LoVo (cell line): ENCODE measurements at regions not wholly inside any gene's neighbourhood (a gene's known extent, or its start where the extent isn't known, plus 50 kb on each side); places are given as distances from the start of the nearest gene placed in this dataset.
A peak's percentile ranks its signal among the peaks of the same experiment; 100 is the strongest.
"Not testable (repeated sequence)": the region's sequence is repeated elsewhere in the genome, so short reads cannot be mapped to it uniquely, and the experiment has no call there.

Experiments used
- DNase-seq: peaks from one replicate; pipeline ENCODE4 v3.0.0-alpha.2; 2016; ENCODE audit warnings: low spot score

DNA sequence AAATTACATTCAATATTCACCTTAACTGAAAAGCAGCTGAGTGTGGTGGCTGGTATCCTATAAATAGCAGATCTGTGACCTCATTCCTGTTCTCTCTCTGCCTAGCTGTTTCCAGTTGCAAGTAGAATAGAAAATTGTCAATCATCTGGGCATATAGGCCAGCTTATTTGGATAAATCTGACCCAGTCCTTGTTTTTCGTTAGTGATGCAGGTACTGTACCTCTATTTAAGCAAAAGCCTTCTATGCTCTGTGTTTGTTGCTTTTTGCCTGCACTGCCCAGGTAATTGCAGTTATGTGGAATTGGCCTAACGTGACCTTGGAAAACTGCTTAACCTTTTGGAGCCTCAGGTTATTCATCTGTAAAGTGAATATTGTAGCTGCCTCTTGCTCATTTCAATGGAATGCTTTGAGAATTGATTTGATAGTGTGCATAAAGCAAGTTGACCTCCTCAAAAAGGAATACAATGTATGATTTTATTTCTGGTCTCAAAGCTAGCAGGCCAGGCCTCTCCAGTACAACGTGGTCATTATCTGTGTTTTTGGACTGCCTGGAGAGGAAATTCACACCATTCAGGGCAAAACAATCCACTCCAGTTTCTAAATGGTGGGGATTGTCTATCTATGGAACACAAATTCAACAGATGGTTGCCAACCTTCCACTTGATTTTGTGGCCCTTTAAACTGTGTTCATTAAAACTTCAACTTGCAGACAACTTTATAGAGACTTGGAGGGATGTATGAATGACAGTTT, 508.7 kb upstream of the CITED2 start:
- no peak for DNase-seq

- no peak for DNase-seq
Measured at GRCh38 chr6:139882234-139882633, 507.8 kb upstream of the CITED2 start.

- DNase-seq: peak; percentile 28
Measured at GRCh38 chr6:139881728-139882211, 507.3 kb upstream of the CITED2 start.

- DNase-seq: no peak
Measured at GRCh38 chr6:139881236-139881635, 506.8 kb upstream of the CITED2 start.

- DNase-seq: no peak
Measured at GRCh38 chr6:139879823-139880356, 505.4 kb upstream of the CITED2 start.

- not testable (repeated sequence) for DNase-seq
Measured at GRCh38 chr6:139879241-139879640, 504.8 kb upstream of the CITED2 start.

DNA sequence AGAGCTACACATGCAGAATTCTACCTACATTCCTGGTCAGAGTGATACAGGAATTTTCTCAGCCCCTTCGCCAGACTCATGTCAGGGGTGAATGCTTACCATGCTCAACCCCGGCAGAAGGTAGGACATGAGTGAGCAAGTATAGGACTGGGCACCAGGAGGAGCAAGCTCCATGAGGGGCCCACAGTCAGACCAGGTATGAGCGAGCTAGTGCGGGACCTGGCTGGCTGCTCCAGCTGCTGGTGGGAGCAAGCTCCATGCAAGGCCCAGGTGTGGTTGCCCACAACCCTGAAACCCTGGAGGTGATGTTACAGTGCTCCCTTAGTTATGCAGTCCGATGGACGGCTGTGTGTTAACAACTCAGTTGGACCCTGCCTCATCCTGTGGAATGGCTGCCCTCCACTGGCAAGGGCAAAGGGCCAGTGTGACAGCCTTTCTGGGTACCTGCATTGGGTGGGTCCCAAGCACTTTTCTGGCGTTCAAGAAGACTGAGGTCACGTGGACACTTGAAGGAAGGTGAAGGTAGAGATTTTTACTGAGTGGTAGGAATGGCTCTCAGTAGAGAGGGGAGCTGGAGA, 503.5 kb upstream of the CITED2 start:
- DNase-seq: no peak

- no peak for DNase-seq
Measured at GRCh38 chr6:139872665-139873064, 498.2 kb upstream of the CITED2 start.

DNA sequence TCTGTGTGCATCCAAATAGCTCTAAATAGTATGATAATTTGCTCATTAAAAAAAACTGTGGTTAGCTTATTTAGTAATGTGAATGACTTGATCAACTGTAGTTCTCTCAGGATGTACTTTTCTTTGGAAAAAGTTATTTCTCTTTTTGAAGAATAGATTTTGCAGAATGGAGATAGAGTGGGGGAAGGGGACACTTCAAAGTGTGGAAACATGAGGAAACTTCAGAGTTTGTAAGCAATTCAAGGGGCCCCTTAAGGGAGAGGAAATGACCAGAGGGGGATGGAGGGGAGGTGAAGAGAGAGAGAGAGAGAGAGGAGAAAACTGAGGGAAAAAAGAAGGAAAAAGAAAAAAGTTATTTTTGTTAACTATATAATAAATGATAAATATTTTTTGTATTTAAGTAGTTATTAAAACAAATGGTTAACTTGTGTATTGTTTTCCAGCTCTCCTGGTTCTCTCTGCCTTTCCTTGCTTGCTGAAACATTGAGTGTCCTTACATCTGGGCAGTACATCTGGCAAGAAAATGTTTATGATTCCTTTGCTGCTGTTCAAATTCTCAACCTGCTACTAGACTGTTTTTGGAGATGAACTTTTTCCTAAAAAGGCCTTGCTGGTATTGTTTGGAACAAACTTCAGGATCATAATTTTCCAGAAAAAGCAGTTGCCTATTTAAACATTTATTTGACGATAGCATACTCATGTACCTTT, 497.5 kb upstream of the CITED2 start:
- no peak for DNase-seq

DNA sequence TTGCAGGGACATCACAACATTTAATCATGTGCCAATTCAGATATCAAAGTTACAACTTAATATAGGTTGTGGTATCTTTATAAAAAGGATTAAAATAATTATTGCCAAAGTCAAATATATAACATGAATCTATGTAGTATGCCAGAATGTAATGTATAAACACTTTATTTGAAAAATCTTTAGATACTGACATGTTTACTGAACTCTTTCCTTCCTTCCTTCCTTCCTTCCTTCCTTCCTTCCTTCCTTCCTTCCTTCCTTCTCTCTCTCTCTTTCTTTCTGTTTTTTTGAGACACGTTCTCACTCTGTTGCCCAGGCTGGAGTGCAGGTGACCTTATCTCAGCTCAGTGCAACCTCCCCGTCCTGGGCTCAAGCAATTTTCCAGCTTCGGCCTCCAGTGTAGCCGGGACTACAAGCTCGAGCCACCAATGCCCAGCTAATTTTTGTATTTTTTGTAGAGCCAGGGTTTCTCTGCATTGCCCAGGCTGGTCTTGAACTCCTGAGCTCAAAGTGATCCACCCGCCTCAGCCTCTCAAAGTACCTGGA, 496.8 kb upstream of the CITED2 start:
- no peak for DNase-seq

GRCh38 chr6:139868576-139868975, 494.1 kb upstream of the CITED2 start:
- no peak for DNase-seq

DNA sequence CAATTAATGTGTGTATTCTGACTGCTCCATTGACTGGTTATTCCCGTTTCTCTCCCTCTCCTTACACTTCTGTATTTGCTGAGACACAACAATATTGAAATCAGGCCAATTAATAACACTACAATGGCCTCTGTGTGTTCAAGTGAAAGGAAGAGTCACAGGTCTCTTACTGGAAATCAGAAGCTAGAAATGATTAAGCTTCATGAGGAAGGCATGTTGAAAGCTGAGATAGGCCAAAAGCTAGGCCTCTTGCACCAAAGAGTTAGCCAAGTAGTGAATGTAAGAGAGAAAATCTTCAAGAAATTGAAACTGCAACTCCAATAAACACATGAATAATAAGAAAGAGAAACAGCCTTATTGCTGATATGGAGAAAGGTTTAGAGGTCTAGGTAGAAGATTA, 489.5 kb upstream of the CITED2 start:
- DNase-seq: no peak

- DNase-seq: no peak
Measured at GRCh38 chr6:139863346-139863745, 488.9 kb upstream of the CITED2 start.

DNA sequence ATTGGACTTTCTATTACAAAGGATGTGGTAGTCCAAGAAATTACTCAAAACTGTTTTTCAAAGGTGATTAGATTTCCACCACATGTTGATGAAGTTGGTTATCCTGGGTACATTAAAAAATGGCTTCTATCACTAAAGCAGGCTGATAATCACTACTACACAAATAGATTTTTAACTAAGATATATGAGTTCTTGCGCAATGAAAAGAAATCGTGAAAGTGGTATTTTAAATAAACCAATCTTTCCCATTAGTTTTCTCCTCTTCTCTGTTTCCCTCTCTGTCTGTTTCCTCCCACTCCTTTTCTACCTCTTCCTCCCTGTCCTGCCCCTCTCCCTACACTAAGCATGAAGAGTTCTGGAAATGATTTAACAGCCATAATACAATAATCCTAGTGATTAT, 487.9 kb upstream of the CITED2 start:
- DNase-seq: no peak

GRCh38 chr6:139860203-139860602, 485.8 kb upstream of the CITED2 start:
- no peak for DNase-seq

DNA sequence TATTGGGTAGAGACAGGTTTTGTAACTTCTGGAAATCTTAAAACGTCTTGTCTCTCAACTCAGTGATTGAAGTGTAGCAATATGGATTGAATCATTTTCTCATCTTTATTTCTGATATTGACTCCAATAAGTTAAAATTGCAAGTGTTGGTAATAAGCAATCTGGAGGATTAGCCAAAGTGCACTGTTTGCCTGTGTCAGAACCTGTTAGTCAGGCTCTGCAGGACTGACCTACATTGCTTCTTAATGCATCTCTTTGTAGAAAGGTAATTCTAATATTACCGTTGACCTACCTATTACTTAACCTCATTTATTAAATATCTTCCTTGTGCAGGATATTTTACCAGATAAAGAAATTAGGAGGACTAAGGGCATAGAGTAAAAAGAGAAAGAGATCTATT, 484.0 kb upstream of the CITED2 start:
- no peak for DNase-seq

- DNase-seq: no peak
Measured at GRCh38 chr6:139857143-139857542, 482.7 kb upstream of the CITED2 start.

GRCh38 chr6:139856562-139856961, 482.1 kb upstream of the CITED2 start:
- DNase-seq: no peak

- no peak for DNase-seq
Measured at GRCh38 chr6:139855671-139856311, 481.3 kb upstream of the CITED2 start.

GRCh38 chr6:139853302-139853992, 479.0 kb upstream of the CITED2 start:
- peak; percentile 33 for DNase-seq

DNA sequence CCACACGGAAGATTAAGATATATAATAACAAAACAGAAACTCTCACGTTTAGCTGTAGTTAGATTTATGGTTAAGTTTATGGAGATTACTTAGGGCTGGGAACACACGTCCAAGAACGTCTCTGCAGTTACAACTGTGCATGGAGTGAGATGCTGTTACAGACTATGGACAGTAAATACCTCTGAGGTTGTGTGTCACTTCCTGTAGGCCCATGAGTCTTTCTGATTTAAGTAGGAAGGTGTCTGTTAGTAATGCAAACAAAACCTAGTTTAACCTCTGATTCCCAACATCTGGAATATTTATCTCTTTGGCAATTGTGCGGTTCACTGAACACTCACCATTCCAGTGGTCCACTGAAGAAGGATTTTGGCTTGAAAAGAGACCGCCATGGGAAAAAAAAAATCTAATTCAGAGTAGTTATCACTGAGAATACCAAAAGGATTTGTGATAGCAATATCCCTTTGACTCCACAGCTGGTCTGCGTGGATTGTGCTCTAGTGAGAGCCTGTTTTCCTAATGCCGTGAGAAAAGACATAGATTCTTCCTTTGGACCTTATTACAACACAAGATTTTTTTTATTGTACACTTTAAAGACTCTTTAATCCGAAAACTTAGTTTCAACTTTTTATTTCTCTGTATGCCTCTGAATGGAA, 478.2 kb upstream of the CITED2 start:
- DNase-seq: peak; percentile 50
